ENCODE measurements at regions not wholly inside any gene's neighbourhood (a gene's known extent, or its start where the extent isn't known, plus 50 kb on each side); places are given as distances from the start of the nearest gene placed in this dataset.
"Not testable (repeated sequence)": the region's sequence is repeated elsewhere in the genome, so short reads cannot be mapped to it uniquely, and the experiment has no call there.

DNA sequence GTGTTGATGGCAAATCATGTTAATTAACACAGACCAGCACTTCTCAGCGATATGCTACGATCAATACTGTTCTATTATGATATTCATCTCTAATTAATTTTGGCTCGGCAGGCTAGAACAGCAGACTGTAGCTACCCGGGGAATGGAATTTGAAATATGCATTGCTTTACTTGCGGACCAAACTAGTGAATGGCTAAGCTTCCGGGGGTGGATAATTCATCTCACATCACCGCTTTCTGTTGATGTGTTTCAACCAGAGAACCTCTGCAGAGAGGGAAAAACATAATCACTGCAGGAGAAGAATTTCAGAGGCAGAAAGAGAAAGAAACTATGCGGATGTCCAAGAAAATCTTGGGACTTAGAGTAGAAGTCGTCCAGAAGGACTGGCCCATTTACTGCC lies 490.9 kb downstream of the STK39 start:
- no peak for DNase-seq (ENCODE audit: low spot score)
- ATAC-seq: no peak

DNA sequence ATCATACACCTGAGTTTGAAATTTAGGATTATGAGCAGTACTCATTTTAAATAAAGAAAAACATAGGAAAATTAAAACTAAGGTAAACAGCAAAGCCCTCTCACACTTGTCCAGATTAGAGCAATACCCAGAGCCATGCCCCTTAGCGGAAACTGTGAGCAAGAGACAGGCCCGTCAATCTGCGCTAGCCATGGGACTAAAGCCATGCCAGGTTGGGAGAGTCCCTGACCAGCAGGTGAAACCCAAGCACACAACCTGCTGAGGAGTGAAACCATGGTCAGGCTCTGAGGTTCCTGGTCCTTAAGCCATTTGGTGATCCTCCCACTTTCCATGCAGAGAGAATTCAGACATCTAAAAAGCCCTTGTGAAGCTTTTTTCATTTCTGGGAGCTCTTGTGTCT lies 494.3 kb downstream of the STK39 start:
- DNase-seq (ENCODE audit: low spot score) (no peak), ATAC-seq (no peak)

DNA sequence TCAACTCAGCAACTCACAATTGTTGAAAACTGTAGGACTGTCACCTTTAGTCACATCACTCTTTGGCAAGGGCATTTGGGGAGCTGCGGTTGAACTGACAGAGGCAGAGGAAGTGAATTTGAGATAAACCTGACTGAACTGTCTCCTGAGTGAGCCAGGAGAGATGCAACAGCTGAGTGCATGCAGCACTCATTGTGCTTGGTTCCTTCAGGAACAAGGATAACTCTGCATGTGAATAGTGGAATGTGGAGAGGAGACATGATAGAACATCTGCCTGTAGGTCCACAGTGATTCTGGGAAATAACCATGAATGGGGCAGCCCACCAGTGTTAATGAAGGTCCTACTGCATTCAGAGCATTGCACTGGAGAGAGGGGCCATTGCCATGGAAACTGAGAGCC lies 494.7 kb downstream of the STK39 start:
- ATAC-seq: no peak
- DNase-seq (ENCODE audit: low spot score): no peak

GRCh38 chr2:167750675-167751074 lies 496.7 kb downstream of the STK39 start:
- ATAC-seq: no peak
- no peak for DNase-seq (ENCODE audit: low spot score)

DNA sequence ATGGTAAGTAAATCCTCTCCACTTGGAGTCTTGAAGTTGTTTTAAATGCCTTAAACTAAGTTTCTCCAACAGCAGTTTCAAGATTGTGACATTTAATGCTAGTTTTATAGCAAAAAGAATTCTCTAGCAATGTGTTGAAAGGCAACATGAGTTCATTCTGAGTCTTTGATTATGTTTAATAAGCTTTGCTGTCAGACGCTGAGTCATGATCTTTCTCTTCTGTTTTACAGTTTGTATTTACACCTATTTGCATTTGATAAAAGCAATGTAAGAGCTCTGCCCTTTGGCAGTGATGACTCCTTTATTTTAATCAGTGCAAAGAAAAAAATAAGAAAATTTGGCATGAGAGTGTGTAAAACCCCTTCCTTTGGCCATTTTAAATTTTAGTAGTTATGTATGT lies 497.7 kb downstream of the STK39 start:
- ATAC-seq: no peak

GRCh38 chr2:167749016-167749415 lies 498.4 kb downstream of the STK39 start:
- no peak for DNase-seq (ENCODE audit: low spot score)
- no peak for ATAC-seq

More for the DNA sequence above, 497.7 kb downstream of the STK39 start:
- DNase-seq (ENCODE audit: low spot score): no peak

- ATAC-seq (no peak), DNase-seq (ENCODE audit: low spot score) (no peak)
These were observed 498.9 kb downstream of the STK39 start for GRCh38 chr2:167748536-167748935.

- DNase-seq (ENCODE audit: low spot score) (no peak), ATAC-seq (no peak)
These were observed 501.7 kb downstream of the STK39 start for GRCh38 chr2:167745667-167746066.

DNA sequence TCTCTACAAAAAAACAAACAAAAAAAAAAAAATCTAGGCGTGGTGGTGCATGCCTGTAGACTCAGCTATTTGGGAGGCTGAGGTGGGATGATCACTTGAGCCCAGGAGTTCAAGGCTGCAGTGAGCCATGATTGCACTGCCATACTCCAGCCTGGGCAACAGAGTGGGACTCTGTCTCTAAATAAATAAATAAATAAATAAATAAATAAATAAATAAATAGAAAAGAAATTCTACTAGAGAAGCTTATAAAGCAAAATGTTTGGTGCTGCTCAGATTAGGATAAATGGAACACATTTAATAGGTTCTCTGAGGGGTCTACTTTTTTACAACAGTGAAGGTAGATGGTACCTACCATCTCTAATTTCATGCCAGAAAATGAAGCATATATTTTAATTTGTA lies 507.5 kb downstream of the STK39 start:
- ATAC-seq; DNase-seq (ENCODE audit: low spot score): not testable (repeated sequence)

DNA sequence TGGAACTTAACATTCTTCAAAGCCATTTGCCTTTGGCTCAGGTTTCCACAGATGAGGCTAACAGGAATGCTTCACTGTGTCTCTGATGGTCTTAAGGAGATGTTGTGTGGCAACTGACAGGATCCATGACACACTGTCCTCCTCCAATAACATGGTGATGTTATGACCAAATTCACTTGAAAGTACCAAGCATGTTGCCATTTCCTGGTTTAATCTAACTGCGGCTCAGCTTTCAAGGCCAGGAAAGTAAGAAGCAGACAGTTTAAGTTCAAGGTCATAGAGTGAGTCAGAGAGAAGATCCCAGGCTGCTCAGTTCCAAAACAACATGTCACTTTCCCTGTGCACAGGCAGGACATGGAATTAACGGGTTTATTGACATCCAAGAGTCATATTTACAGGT lies 513.6 kb downstream of the STK39 start:
- no peak for ATAC-seq
- DNase-seq (ENCODE audit: low spot score): no peak

DNA sequence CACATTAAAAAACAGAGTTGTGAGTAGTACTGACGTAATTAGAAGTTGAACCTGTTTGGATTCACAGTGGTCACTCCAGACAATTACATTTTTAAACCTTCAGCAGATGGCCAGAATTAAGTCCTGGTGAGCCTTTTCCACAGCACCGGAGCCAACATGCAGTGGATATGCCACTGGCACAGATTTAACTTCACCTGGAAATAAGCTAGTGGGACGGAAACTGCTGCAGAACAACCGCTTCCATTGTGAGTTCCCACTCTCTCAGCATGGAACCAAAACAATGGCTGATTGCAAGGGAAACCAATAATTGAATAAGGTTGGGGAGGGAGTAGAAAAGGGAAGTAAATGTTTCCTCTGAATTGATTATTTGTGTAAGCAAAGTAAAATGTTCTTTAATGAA lies 515.1 kb downstream of the STK39 start:
- ATAC-seq (no peak), DNase-seq (ENCODE audit: low spot score) (no peak)

GRCh38 chr2:167729911-167730310 lies 517.5 kb downstream of the STK39 start:
- DNase-seq (ENCODE audit: low spot score): no peak
- no peak for ATAC-seq

DNA sequence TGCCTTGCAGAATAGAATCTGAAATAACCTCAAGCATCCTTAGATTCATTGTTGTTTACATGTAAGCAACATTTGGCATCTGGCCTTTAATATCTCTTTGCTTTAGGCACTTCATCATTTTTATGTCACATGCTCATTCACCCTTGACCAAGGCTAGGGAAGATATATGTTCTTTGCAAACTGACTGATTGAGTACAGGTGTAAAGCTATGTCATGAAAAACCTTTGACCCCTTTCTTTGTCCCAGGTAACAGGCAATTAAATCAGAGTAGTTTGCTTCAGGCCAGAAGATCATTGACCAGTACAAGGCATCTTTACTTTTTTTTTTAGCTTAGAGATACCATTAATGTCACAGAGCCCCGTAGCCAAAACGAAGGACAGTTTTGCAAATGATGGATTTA lies 520.6 kb downstream of the STK39 start:
- no peak for DNase-seq (ENCODE audit: low spot score)
- ATAC-seq: no peak

GRCh38 chr2:167721593-167721992 lies 525.8 kb downstream of the STK39 start:
- ATAC-seq: no peak
- DNase-seq (ENCODE audit: low spot score): no peak

DNA sequence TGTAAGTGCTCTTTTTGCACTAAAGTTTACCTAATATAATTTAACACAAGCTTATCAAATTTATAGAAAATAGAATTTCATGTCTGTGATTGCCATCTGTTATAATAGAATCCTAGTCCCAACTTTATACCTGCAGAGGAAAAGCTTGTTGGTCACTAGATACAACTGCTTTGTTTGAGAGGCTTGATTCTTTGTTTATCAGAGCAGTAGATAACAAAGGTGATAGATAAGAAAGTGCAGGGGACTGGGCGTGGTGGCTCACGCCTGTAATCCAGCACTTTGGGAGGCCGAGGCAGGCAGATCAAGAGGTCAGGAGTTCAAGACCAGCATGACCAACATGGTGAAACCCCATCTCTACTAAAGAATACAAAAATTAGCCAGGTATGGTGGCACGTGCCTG lies 528.0 kb downstream of the STK39 start:
- DNase-seq (ENCODE audit: low spot score) (no peak), ATAC-seq (no peak)

- DNase-seq (ENCODE audit: low spot score) (no peak), ATAC-seq (peak; percentile 78)
These were observed 528.8 kb downstream of the STK39 start for GRCh38 chr2:167718560-167718959.

- ATAC-seq (no peak), DNase-seq (ENCODE audit: low spot score) (no peak)
These were observed 531.5 kb downstream of the STK39 start for GRCh38 chr2:167715932-167716331.

DNA sequence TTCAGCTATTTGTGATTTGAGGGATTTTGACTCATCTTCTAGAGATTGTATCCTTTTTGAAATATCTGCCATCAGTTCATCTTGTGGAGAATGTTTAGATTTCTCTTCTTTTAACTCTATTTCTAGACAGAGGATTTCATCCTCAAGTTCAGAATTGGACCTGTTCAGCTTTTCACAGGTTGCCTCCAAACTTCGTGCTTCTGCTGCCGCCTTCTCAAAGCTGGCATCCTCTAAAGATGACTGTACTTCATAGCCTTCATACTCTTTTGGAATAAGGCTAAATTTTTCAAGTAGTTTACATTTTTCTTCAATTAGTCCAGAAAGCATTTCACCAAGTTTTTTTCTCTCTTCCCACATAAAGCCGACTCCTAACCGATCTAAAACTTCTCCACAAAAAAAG lies 531.9 kb downstream of the STK39 start:
- ATAC-seq; DNase-seq (ENCODE audit: low spot score): not testable (repeated sequence)

GRCh38 chr2:167712275-167712674 lies 535.1 kb downstream of the STK39 start:
- no peak for DNase-seq (ENCODE audit: low spot score)

DNA sequence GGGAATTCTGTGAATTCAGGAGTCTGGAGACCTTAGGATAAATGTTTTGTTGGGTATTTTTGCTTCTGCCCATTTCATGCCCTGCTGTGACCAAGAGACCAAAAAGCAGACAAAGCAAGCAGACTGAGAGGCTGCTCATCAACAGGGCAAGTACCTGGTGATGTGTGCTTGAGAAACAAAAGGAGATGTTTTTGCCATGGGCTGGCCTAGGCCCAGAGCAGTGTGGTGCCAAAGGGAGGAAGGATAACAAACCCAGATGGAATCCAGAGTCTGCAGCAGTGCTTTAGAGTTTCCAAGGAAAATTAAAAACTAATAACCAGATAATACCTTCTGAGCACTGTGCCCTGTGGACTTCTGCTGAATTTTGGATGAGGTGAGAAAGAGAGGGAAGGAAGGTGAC lies 538.4 kb downstream of the STK39 start:
- DNase-seq (ENCODE audit: low spot score) (no peak), ATAC-seq (no peak)

More at GRCh38 chr2:167712275-167712674, 535.1 kb downstream of the STK39 start:
- ATAC-seq: no peak

- DNase-seq (ENCODE audit: low spot score): no peak
- ATAC-seq: peak; percentile 56
These were observed 540.6 kb downstream of the STK39 start for GRCh38 chr2:167706800-167707199.

DNA sequence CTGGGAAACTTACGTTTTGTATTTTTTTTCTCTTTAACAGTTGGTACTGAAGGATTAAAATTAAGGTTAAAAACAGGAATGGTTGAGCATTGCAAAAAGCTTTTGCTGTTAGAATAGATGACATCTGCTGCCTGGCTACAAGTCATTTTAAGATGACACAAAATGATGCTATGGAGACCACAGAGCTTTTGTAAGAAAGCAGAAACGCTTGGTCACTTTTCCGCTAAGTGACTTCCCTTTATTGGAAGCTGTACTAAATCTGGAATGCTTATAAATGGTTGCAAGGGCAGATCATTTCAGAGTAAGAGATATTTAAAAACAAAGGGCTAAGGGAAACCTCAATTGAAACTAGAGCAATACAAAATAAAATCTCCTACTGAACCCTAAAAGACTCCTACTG lies 544.0 kb downstream of the STK39 start:
- no peak for DNase-seq (ENCODE audit: low spot score)
- ATAC-seq: no peak

DNA sequence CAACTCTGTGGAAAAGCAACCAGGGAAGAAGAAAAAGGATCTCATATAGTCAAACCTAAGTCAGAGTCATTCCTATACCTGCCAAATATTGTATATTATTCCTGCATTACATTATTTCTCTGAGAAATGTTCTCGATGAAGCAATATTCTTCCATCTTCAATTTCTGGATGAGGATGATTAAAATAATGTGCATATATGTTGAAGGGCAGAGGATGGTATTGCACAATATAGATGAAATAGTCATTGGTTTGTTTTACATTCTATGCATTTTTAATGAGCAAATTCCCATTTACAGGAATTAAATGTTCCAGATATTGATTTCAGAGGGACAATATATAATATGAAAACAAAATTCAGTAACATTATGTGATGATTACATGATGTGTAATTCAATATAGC lies 545.2 kb downstream of the STK39 start:
- ATAC-seq (no peak), DNase-seq (ENCODE audit: low spot score) (no peak)

- ATAC-seq (no peak), DNase-seq (ENCODE audit: low spot score) (no peak)
These were observed 545.7 kb downstream of the STK39 start for GRCh38 chr2:167701651-167702050.
